ENCODE measurements at regions not wholly inside any gene's neighbourhood (a gene's known extent, or its start where the extent isn't known, plus 50 kb on each side); places are given as distances from the start of the nearest gene placed in this dataset.
"Not testable (repeated sequence)": the region's sequence is repeated elsewhere in the genome, so short reads cannot be mapped to it uniquely, and the experiment has no call there.

DNA sequence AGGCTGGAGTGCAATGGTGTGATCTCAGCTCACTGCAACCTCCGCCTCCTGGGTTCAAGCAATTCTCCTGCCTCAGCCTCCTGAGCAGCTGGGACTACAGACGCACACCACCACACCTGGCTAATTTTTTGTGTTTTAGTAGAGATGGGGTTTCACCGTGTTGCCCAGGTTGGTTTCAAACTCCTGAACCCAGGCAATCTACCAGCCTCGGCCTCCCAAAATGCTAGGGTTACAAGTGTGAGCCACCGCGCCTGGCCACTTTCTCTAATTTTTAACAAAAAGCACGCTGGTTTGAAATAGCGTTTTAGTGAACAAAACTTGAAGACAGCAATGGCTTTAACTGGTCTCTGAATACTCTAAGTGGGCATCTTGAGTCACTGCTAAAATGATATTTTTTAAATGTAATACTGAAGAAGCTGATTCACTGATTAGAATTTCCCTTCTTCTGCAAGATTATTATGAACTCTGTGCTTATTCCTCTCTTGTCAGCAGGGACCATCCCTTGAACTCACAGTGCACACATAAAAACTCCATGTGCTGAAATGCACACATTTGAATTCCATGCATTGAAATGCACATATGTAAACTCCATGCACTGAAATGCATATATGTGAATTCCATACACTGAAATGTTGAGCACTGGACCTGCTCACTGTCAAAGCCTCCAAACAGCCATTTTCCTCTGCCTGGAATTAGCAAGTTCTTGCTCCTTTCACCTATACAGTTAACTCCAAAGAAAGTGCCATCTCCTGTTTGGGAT, 1411.5 kb upstream of the ACVR2A start:
- no peak for ATAC-seq

DNA sequence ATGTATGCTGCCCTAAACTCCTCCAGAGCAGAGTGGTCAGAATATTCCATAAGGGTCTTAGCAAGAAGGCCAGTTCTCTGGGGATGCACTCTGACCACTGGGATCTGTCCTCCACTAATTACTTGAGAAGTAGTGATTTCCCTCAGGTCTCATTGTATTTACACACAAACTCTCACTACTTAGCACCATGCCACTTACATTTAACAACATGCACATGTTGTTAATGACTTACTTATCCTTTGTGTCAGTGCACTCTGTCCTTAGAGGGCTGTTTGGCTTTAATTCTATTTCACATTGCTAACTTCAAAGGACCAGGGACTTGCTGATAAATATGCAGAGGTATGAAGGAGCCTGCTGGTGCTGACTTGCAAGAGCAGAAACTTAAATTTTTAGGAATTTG, 1415.5 kb upstream of the ACVR2A start:
- no peak for ATAC-seq

GRCh38 chr2:146417942-146418341, 1426.9 kb upstream of the ACVR2A start:
- ATAC-seq = no peak

DNA sequence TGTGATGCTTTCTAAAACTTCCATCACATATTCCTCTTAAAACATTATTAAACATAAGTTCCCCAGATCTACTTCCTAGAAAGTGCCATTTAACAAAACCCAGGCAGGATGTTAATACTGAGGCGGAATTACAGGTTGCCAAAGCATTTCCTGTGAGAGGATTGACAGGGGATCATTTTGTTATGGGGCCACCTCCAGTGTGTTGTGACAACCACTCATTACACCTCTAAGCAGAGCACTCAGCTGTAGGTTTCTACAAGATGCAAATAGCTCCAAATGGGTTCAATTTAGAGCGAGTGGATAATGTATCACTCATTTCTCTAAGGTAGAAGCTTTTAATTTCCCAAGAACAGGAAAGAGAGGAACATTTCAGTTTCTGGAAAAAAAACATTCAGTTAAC, 1429.5 kb upstream of the ACVR2A start:
- no peak for ATAC-seq

DNA sequence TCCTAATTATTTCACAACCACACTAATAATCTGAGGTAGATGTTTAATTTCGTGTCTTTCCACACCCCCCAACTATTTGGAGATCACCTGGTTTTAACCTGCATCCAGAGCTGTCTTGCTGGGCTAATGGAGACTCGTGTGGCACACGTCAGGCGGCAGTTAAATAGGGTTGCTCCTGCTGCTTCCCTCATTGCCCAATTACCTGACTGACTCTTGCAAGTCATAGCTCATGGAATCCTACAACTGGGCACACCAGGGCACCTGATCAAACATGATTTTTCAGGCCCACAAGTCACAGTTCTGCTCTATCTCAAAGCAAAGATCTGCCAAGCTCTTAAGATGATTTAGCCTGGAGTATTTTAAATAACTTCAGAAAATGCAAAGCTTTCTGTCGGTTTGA, 1430.4 kb upstream of the ACVR2A start:
- no peak for ATAC-seq

DNA sequence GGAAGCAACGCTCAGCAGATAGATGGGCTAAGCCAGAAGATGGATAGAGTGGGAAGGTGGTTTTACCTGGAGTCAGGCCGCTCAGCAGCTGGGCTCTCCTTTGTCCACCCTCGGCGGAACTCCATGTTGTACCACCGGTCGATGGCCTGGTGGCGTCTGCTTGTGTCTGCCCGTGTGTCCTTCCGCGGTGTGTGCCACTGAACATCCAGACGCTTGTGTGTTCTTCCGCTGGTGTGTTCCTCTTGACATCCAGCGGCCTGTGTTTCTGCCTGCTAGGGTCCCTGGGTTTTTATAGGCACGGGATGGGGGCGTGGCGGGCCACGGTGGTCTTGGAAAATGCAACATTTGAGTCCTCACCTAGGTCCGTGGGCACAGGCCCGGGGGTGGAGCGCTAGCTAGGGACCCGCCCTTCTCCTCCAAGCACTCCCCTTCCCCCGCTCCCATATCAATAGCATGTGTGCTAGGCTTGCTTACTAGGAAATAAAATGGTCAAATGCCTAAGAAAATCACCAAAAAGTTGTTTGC, 1431.7 kb upstream of the ACVR2A start:
- no peak for ATAC-seq

DNA sequence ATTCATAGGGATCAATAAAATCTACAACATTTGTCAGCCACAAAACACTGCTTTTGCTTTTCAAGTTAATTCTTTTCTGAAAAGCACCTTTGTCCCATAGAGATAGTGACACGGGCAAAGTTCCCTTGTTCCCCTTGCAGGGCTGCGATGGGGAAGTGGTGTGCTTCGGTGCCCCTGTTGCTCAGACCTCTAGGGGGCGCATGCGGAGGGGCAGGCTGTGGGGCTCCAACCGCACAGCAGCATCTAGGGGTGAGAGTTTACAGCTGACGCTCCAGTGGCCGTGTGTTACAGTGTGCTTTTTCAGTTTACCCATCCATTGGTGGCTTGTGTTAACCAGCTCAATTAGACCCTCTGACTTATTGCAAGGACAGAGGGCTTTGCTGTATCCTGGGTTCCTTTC, 1432.2 kb upstream of the ACVR2A start:
- no peak for ATAC-seq

- ATAC-seq = not testable (repeated sequence)
Observed at GRCh38 chr2:146405402-146406309, 1439.2 kb upstream of the ACVR2A start.

DNA sequence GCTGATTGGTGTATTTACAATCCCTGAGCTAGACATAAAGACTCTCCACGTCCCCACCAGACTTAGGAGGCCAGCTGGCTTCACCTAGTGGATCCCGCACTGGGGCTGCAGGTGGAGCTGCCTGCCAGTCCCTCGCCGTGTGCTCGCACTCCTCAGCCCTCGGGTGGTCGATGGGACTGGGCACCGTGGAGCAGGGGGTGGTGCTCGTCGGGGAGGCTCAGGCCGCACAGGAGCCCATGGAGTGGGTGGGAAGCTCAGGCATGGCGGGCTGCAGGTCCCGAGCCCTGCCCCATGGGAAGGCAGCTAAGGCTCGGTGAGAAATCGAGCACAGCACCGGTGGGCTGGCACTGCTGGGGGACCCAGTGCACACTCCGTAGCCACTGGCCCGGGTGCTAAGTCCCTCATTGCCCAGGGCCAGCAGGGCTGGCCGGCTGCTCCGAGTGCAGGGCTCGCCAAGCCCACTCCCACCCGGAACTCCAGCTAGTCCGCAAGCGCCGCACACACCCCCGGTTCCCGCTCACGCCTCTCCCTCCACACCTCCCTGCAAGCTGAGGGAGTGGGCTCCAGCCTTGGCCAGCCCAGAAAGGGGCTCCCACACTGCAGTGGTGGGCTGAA, 1441.2 kb upstream of the ACVR2A start:
- not testable (repeated sequence) for ATAC-seq

- no peak for ATAC-seq
Observed at GRCh38 chr2:146392631-146393030, 1452.2 kb upstream of the ACVR2A start.

- no peak for ATAC-seq
Observed at GRCh38 chr2:146392186-146392585, 1452.6 kb upstream of the ACVR2A start.

GRCh38 chr2:146388757-146389156, 1456.1 kb upstream of the ACVR2A start:
- ATAC-seq = no peak

GRCh38 chr2:146386096-146386495, 1458.7 kb upstream of the ACVR2A start:
- ATAC-seq = no peak

DNA sequence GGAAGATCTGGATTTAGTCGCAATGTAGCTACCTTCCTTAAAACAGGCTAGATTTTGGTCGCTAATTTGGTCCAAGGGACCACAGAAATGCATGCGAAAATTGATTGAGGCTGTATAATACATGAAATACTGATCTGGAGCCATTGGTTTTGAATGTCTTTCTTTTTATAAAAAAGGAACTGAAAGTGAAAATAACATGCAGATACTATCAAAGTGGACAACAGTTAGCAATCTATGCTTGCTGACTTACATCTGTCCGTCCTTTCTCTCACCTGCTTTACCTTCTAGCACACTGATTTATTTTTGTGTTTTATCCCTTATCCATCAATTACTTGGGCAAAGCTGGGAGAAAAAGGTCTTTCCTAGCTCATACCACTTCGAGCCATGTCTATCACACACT, 1459.8 kb upstream of the ACVR2A start:
- ATAC-seq = no peak

- no peak for ATAC-seq
Observed at GRCh38 chr2:146376511-146377064, 1468.2 kb upstream of the ACVR2A start.

DNA sequence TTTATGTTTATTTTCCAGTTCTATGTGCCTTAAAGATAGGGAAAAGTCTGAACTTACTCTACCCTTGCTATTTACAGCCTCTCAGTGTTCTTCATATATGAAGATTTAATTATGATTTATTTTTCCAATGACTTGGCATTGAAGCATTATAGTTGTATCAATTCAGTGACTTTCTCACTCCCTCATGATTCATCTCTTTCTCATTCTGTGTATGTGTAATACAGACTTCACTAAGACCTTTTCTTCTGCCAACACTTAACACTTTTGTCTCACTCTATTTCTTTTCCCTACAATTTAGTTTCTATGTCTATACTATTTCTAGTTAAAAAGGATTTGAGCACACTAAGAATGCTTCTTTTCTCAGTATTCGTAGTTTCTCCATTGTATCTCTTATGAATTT, 1470.3 kb upstream of the ACVR2A start:
- no peak for ATAC-seq

GRCh38 chr2:146371364-146371763, 1473.5 kb upstream of the ACVR2A start:
- ATAC-seq = not testable (repeated sequence)

DNA sequence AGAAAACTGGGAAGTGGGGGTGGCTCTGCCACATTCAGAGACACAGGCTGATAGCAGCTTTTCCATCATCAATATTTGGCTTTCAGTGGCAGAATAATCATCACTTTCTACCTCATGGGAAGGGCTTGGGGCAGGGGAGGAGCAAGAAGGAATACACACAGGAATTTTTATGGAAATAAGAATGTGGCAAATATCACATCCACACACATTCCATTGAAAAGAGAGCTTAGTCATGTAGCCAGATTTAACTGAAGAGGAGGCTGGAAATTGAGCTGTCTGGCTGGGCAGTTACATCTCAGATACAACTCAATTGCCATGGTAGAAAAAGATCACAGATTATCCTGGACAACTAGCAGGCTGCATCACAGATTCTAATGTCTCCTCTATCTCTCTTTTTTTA, 1474.0 kb upstream of the ACVR2A start:
- no peak for ATAC-seq

DNA sequence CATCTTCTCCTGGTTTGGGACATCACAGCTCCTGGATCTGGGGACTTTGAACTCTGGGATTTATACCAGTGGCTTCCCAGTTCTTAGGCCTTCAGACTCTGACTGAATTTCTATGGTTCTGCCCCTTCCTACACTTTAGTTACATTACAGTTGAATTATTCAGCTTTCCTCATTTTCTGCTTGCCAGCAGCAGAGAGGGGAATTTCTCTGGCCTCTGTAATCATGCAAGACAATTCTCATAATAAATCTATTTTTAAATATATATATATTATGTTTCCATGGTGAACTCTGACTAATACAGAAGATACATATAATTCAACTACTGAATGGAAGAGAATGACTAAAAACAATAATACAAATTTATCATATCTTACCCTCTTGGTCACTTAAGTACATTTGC, 1478.6 kb upstream of the ACVR2A start:
- ATAC-seq = no peak

DNA sequence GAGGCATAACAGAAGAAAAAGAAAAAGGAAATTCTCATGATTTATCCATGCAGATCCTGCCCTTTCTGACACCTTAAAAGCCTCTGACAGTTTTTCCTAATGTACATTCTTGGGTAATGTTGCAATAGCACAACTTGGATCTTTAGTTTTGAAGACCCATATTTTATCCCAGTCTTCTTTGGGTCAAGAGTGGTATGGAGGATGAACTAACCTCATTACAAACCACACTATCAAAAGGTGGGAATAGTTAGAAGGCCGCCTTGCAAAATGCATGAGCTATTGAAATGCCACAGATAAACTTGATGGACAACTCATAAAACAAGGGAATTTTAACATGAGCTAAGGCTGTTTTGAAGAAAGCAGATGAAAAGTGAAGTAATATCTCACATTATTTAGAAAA, 1479.8 kb upstream of the ACVR2A start:
- no peak for ATAC-seq

DNA sequence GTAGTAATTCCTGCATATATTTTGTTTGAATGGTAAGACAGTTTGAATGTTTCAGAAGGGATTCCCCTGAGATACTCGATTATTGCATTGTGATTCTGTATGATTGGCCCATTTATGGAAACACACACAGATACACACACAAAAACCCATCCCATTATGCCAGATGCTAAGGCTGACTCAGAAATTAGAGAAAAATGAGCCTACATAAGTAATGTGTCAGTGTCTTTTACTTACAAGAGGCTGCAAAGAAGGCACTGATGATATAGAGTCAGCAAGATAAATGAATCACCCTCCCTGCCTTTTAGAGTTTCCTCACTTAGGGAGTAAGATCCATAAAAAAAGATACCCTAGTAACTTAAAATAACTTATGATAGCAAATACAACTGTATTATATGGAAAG, 1481.1 kb upstream of the ACVR2A start:
- ATAC-seq = no peak

- no peak for ATAC-seq
Observed at GRCh38 chr2:146351689-146352088, 1493.1 kb upstream of the ACVR2A start.

DNA sequence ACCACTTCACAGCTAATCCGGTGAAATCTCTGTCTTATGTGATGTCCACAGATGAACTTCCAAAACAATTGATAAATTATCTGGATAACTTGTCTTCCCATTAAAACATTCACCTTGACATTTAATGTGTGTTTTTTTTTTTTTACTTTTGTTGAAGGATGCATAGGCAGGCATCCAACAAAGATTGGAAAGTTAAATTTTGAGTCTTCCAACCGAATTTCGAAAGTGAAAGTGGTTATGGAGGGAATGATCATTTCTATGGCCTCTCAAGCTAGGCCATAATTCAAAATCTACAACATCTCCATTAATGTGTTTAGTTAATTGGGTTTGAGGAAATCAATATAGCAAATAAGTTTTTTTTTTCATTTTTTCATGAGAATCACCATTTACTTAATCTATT, 1495.5 kb upstream of the ACVR2A start:
- ATAC-seq = no peak
